PFSK-1 (cell line): ENCODE measurements at regions not wholly inside any gene's neighbourhood (a gene's known extent, or its start where the extent isn't known, plus 50 kb on each side); places are given as distances from the start of the nearest gene placed in this dataset.

Experiments
- REST ChIP-seq, 2 experiments: IDR thresholded peaks; 2 replicates each; pipeline versions ENCODE4 v1.6.1 to v1.8.0; 2011 to 2012; ENCODE audit warnings: low read depth in 2 of 2, low read length in 2 of 2, control low read depth in 1 of 2, inconsistent platforms in 1 of 2, mild to moderate bottlenecking in 1 of 2, moderate library complexity in 1 of 2; ENCODE audit not compliant: insufficient read depth in 1 of 2
- TAF1 ChIP-seq: IDR thresholded peaks from 2 replicates; pipeline ENCODE4 v1.6.1; 2012; ENCODE audit warnings: low read length, control low read depth, borderline replicate concordance; ENCODE audit not compliant: insufficient read depth

GRCh38 chr3:193875601-193876321, 260.2 kb upstream of the HES1 start:
- TF ChIP-seq TAF1 (no peak), REST (IDR thresholded peaks at IDR 0.05; ENCODE audit: insufficient read depth in 1 of 2, low read depth in 2 of 2, low read length in 2 of 2) (no peak)
